ENCODE measurements at regions not wholly inside any gene's neighbourhood (a gene's known extent, or its start where the extent isn't known, plus 50 kb on each side); places are given as distances from the start of the nearest gene placed in this dataset.

DNA sequence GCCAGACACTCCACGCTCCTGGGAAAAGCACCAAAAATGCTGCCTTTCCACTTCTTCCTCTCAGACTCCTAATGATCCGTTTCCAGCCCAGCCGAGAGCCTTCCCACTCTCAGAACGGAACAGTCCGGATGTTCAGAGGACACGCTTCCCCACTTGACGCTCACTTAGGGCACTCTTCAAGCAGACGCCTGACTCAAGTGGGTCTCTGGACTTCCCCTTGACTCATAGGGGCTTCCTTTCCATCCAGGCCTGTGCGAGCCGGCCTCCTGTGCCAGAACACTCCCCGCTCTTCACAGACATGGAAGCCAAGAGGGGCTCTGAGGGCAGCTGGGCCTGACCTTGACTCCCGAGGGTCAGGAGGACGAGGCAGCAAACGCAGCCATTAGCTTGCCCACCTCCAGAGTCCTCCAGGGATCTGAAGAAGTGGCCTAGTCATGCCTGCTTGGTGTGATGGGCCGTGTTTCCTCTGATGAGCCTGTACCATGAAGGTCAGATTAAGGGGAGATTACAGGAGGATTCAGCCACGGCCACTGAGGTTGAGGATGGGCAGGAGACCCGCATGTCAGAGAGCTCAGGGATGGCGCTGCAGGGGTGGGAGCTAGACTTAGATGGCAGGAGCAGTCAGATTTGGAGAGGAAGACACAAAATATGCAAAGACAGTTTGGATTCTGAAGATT, 114.7 kb upstream of the TLE3 start:
- Histone ChIP-seq H3K4me1 (no peaks in the 10 kb centered on the region), H2AFZ (replicated peaks) (no peak overlapping the region), H3F3A (ENCODE audit: low read depth) (no peaks in the 10 kb centered on the region), H3K36me3 (no peaks in the 10 kb centered on the region), H3K27ac (no peak overlapping the region), H3K9me3 (ENCODE audit: low read depth) (no peaks in the 10 kb centered on the region), H4K20me1 (ENCODE audit: low read depth) (no peaks in the 10 kb centered on the region), H3K4me3 (no peak overlapping the region), H3K4me2 (no peak overlapping the region), H3K27me3 (no peaks in the 10 kb centered on the region), H3K79me2 (ENCODE audit: low read depth) (no peaks in the 10 kb centered on the region), H3K9ac (no peak overlapping the region)
- Mint-ChIP-seq H3K27me3 (ENCODE audit: insufficient read depth, low read depth) (peaks cover 12% of the 10 kb centered on the region), H3K36me3 (no peaks in the 10 kb centered on the region), H3K9me3 (no peaks in the 10 kb centered on the region), H3K4me1 (peaks cover 25% of the 10 kb centered on the region), H3K27ac (no peak overlapping the region), H3K4me3 (no peak overlapping the region)
- TF ChIP-seq EZH2phosphoT487 (IDR thresholded peaks at IDR 0.05) (no peak), CTCF (IDR thresholded peaks at IDR 0.05) (no peak), EZH2 (IDR thresholded peaks at IDR 0.05) (no peak)
- no peak for DNase-seq (ENCODE audit: low spot score)

GRCh38 chr15:70210528-70210927, 112.8 kb upstream of the TLE3 start:
- H3K36me3 ChIP-seq = no peaks in the 10 kb centered on the region
- no peaks in the 10 kb centered on the region for H4K20me1 ChIP-seq (ENCODE audit: low read depth)
- Mint-ChIP-seq H3K36me3 (no peaks in the 10 kb centered on the region), H3K4me1 (peaks cover 16% of the 10 kb centered on the region), H3K9me3 (no peaks in the 10 kb centered on the region), H3K4me3 (no peak overlapping the region), H3K27me3 (ENCODE audit: insufficient read depth, low read depth) (peaks cover 10% of the 10 kb centered on the region), H3K27ac (no peak overlapping the region)
- H3K27ac ChIP-seq = no peak overlapping the region
- H2AFZ ChIP-seq (replicated peaks) = no peak overlapping the region
- TF ChIP-seq CTCF (IDR thresholded peaks at IDR 0.05) (peak; percentile 10), EZH2phosphoT487 (IDR thresholded peaks at IDR 0.05) (no peak)
- no peaks in the 10 kb centered on the region for H3K9me3 ChIP-seq (ENCODE audit: low read depth)
- H3K79me2 ChIP-seq (ENCODE audit: low read depth) = no peaks in the 10 kb centered on the region
- no peaks in the 10 kb centered on the region for H3F3A ChIP-seq (ENCODE audit: low read depth)
- peaks cover 5% of the 10 kb centered on the region for H3K4me1 ChIP-seq
- no peak overlapping the region for H3K4me2 ChIP-seq
- no peaks in the 10 kb centered on the region for H3K27me3 ChIP-seq
- H3K4me3 ChIP-seq = no peak overlapping the region
- no peak for DNase-seq (ENCODE audit: low spot score)
- H3K9ac ChIP-seq = no peak overlapping the region

DNA sequence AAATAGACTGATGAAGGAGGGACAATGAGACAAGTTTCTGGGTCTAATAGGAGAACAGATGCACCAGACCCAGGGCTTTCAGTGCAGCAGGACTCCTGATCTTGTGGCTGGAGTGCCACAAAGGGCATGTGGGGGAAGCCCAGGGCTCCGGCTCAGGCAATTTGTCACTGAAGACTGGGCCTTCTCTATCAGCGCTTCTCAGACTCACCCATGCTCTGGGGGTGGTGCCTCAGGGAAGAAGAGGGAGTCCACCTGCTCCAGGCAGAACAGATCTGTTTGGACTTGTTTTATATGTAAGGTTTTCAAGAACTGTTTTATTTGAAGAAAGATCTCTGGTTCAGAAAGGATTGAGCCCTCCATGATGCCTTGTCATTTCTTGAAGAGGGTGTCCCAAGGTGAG, 112.4 kb upstream of the TLE3 start:
- peaks cover 14% of the 10 kb centered on the region for H3K4me1 Mint-ChIP-seq
- H3K36me3 Mint-ChIP-seq = no peaks in the 10 kb centered on the region
- H3K9me3 Mint-ChIP-seq = no peaks in the 10 kb centered on the region
- Histone ChIP-seq H4K20me1 (ENCODE audit: low read depth) (no peaks in the 10 kb centered on the region), H3K4me1 (peaks cover 6% of the 10 kb centered on the region), H3K79me2 (ENCODE audit: low read depth) (no peaks in the 10 kb centered on the region), H3K4me2 (no peak overlapping the region), H3K4me3 (no peak overlapping the region), H3K9ac (no peak overlapping the region), H3K27ac (no peak overlapping the region), H3K36me3 (no peaks in the 10 kb centered on the region), H2AFZ (replicated peaks) (no peak overlapping the region), H3K9me3 (ENCODE audit: low read depth) (no peaks in the 10 kb centered on the region), H3F3A (ENCODE audit: low read depth) (no peaks in the 10 kb centered on the region), H3K27me3 (no peaks in the 10 kb centered on the region)
- DNase-seq (ENCODE audit: low spot score) = no peak
- H3K27me3 Mint-ChIP-seq (ENCODE audit: insufficient read depth, low read depth) = peaks cover 10% of the 10 kb centered on the region
- no peak overlapping the region for H3K27ac Mint-ChIP-seq
- TF ChIP-seq EZH2 (IDR thresholded peaks at IDR 0.05) (no peak), CTCF (IDR thresholded peaks at IDR 0.05) (no peak), EZH2phosphoT487 (IDR thresholded peaks at IDR 0.05) (no peak)
- H3K4me3 Mint-ChIP-seq = no peak overlapping the region
